ENCODE measurements at regions not wholly inside any gene's neighbourhood (a gene's known extent, or its start where the extent isn't known, plus 50 kb on each side); places are given as distances from the start of the nearest gene placed in this dataset.

GRCh38 chr9:90034071-90034470 lies 429.3 kb downstream of the GADD45G start:
- TF ChIP-seq, protein P1, sequence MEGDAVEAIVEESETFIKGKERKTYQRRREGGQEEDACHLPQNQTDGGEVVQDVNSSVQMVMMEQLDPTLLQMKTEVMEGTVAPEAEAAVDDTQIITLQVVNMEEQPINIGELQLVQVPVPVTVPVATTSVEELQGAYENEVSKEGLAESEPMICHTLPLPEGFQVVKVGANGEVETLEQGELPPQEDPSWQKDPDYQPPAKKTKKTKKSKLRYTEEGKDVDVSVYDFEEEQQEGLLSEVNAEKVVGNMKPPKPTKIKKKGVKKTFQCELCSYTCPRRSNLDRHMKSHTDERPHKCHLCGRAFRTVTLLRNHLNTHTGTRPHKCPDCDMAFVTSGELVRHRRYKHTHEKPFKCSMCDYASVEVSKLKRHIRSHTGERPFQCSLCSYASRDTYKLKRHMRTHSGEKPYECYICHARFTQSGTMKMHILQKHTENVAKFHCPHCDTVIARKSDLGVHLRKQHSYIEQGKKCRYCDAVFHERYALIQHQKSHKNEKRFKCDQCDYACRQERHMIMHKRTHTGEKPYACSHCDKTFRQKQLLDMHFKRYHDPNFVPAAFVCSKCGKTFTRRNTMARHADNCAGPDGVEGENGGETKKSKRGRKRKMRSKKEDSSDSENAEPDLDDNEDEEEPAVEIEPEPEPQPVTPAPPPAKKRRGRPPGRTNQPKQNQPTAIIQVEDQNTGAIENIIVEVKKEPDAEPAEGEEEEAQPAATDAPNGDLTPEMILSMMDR (conservative IDR thresholded peaks at IDR 0.05; ENCODE audit: low read depth, low read length) = no peak
- TF ChIP-seq EZH2 (IDR thresholded peaks at IDR 0.05; ENCODE audit: borderline replicate concordance, low read depth, low read length, poor library complexity, severe bottlenecking) = no peak
